ENCODE measurements at regions not wholly inside any gene's neighbourhood (a gene's known extent, or its start where the extent isn't known, plus 50 kb on each side); places are given as distances from the start of the nearest gene placed in this dataset.
A peak's percentile ranks its signal among the peaks of the same experiment; 100 is the strongest.
"Not testable (repeated sequence)": the region's sequence is repeated elsewhere in the genome, so short reads cannot be mapped to it uniquely, and the experiment has no call there.

DNA sequence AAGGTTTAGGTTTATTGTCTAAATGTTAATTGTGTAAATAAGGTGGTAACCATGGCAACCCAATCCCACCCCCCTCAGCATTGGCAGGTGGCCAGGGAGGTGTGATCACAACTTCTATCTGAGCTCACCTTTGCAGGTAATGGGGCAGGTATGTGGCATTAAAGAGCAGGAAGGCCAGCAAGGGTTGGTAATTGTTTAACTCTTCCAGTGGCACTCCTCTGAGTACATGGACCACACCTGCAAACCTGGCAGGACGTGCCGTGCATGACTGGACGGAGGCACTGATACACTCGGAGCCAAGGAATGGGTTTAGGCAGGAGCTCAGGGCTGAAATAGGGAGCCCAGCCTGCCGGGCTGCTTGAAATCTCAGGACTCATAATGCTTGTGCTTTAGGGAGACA, 107.0 kb upstream of the BMP2 start:
- no peak for DNase-seq (ENCODE audit: low read depth)

GRCh38 chr20:6658909-6659308, 108.6 kb upstream of the BMP2 start:
- not testable (repeated sequence) for DNase-seq (ENCODE audit: low read depth)

- DNase-seq (ENCODE audit: low read depth), result no peak
Measured at GRCh38 chr20:6657904-6658303, 109.6 kb upstream of the BMP2 start.

- DNase-seq (ENCODE audit: low read depth), result no peak
Measured at GRCh38 chr20:6657111-6657510, 110.4 kb upstream of the BMP2 start.

- DNase-seq (ENCODE audit: low read depth), result peak; percentile 3
Measured at GRCh38 chr20:6654513-6655252, 112.8 kb upstream of the BMP2 start.

- DNase-seq (ENCODE audit: low read depth), result no peak
Measured at GRCh38 chr20:6651561-6651960, 115.9 kb upstream of the BMP2 start.

- DNase-seq (ENCODE audit: low read depth), result peak; percentile 30
Measured at GRCh38 chr20:6651016-6651415, 116.5 kb upstream of the BMP2 start.

- no peak for DNase-seq (ENCODE audit: low read depth)
Measured at GRCh38 chr20:6646021-6646636, 121.4 kb upstream of the BMP2 start.

- no peak for DNase-seq (ENCODE audit: low read depth)
Measured at GRCh38 chr20:6644813-6645628, 122.5 kb upstream of the BMP2 start.

- no peak for DNase-seq (ENCODE audit: low read depth)
Measured at GRCh38 chr20:6641012-6641411, 126.5 kb upstream of the BMP2 start.

DNA sequence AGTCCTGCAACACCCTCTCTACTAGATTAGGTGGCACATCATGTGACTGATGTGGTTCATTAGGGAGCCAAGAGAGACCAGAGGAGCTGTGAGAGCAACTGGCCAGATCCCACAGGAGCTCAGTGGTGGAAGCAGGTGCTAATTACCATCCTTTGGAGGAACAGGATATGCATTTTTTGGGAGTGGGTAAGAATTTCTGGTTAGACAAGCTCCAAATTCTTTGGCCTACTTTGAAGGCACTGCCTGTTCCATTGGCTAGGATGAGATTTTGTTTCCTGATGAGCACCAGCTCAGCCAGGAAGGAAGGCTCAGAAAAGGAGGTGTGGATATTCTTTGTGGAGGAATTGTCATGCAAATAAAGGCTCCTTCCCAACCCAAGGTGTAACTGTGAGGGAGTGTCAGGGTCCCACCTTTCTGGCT, 130.3 kb upstream of the BMP2 start:
- DNase-seq (ENCODE audit: low read depth), result no peak

DNA sequence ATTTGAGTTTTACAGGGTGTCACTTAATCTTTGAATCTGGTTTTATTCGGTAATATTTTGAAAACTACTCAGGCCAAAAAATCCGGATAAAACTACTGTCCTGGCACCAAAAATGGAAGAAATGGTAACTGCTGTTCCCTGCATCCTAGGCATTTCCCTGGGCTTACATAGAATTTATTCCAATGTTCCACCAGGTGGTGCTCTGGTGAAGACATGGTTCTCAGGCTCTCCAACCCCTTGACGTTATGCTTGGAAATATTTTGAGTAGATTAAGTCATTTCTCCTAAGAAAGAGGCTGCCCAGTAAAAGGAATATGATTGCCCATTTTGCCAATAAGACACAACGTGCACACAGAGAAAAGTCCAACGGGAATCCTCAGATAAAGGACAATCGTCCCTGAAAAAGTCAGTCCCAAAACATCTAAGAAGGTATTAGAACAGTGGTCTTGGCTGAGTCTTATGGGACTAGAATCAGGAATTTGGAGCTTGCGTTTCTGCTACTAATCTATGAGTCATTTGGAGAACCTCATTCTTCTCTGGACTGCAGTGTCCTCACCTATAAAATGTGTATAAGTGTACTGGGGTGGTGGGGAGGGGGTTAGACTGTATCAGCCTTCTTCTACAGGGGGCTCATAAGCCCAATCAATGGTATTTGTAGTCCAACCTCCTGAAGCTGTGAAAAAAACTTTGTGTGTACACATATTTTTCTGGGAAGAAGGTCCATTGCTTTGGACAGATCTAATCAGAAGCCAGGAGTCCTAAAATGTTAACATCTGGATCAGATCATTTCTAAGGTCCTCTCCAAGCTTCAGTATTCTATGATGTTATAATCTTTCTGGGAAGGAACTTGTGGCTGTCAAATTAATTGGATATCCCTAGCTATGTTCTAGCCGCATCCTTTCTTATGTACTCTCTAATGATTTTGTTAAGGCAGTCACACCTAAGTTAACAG, 131.0 kb upstream of the BMP2 start:
- peak; percentile 63 for DNase-seq (ENCODE audit: low read depth)

DNA sequence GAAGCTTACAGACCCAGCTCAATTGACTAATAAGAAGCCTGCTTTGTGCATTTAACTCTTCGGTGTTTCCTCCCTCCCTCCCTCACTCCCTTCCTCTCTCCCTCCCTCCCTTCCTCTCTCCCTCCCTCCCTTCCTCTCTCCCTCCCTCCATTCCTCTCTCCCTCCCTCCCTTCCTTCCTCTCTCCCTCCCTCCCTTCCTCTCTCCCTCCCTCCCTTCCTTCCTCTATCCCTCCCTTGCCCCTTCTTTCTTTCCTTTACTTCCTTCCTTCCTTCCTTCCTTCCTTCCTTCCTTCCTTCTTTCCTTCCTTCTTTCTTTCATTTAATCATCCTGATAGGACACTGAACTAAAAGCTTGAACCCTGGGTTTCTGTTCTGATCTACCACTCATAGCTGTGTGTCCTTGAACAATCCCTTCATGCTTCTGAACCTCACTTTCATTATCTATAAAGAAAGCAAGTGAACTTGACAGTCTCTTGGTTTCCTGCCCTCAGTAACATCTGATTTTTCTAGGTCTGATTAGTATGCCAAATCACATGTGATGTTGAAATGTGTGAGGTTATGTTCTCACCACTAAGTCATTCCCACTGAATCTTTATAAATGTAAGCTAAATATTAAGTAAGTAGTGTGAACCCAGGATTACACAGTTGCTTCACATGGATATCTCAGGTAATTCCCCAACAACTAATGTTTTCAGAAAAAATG, 132.3 kb upstream of the BMP2 start:
- DNase-seq (ENCODE audit: low read depth), result peak; percentile 37

- no peak for DNase-seq (ENCODE audit: low read depth)
Measured at GRCh38 chr20:6632187-6632586, 135.3 kb upstream of the BMP2 start.

DNA sequence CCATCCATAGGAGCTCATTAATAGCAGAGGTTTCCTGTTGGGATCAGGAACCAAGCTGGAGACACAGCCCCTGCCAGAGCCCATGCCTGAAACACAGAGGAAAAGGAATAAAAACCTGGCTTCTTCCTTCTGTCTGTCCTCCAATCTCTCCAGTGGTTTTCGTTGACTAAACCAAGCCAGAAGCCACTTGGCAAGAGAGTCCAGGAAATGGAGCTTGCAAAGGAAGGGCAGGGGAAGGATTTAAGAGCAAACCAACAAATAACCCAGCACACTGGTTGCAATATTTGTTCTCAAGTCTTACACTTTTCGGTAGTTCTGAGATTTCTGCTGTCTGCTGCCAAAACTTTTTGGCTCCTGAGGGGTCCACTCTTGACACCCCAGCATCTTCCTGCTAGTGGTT, 137.0 kb upstream of the BMP2 start:
- no peak for DNase-seq (ENCODE audit: low read depth)

- DNase-seq (ENCODE audit: low read depth), result no peak
Measured at GRCh38 chr20:6629564-6629963, 137.9 kb upstream of the BMP2 start.

DNA sequence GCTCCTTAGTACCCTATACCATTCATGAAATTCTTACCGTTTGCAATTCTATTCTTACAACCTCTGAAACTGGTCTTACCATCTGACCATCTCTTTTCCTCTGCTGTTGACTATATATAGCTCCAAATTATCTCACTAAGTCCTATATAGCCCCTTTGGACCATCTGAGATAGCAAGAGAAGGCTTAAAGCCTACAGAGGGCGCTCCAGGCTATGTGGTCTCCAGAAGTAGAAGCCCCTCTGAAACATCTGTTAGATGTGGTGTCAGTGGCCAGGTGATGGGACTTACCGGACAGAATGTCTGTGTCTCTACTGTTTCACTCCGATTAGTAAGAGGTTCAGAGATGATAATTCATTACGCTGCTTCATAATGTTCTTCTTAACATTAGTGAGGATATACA, 140.7 kb upstream of the BMP2 start:
- no peak for DNase-seq (ENCODE audit: low read depth)

GRCh38 chr20:6623989-6624388, 143.5 kb upstream of the BMP2 start:
- DNase-seq (ENCODE audit: low read depth), result no peak

- DNase-seq (ENCODE audit: low read depth), result peak; percentile 5
Measured at GRCh38 chr20:6622041-6622440, 145.4 kb upstream of the BMP2 start.

DNA sequence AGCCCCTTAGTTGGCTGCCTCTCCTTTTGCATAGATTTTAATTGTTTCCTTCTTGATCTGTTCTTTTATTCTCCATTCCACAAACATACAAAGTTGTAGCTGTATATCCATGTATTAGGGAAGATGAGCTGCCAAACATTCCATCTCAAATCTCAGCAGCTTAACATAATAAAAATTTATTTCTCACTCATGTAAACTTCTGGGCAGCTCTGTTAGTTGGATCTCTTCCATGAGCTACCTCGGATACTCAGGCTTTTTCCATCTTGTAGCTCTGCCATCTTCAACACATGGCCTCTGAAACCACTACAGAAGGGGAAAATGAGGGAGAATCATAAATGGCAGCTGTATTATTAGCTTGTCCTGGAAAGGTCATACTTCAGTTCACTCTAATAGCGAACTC, 149.4 kb upstream of the BMP2 start:
- DNase-seq (ENCODE audit: low read depth), result no peak

- DNase-seq (ENCODE audit: low read depth), result no peak
Measured at GRCh38 chr20:6616421-6616820, 151.1 kb upstream of the BMP2 start.
